ENCODE measurements at regions not wholly inside any gene's neighbourhood (a gene's known extent, or its start where the extent isn't known, plus 50 kb on each side); places are given as distances from the start of the nearest gene placed in this dataset.

DNA sequence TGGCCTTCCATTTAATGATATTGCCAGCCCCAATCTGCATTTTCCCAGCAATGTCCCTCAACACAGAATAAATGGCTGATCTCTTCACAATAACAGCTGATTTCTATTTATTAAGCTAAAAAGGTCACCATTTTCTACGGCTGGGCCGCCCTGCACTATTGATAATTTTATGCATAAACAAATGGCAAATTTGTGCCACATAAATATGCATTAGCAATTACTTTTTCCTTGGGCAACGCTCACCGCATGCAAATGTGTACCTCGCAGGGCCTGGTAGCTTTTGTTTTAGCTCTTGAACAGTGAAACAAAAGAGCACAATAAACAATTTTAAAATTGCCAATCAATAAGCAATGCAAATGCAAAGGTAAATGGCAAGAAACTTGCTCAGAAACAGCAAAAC, 331.9 kb upstream of the SOX5 start:
- DNase-seq (ENCODE audit: low spot score): no peak
- no peak overlapping the region for H3K27ac ChIP-seq
- CTCF ChIA-PET: interaction anchor here (0.7 kb wide), 1 partner anchor 88 kb away, joined by 3 read pairs; no protein-coding TSS in a partner anchor
- POLR2A ChIA-PET (ENCODE audit: low non-redundant PET): no interaction called here
- TF ChIP-seq CTCF (conservative IDR thresholded peaks at IDR 0.05; ENCODE audit: low read depth): no peak

DNA sequence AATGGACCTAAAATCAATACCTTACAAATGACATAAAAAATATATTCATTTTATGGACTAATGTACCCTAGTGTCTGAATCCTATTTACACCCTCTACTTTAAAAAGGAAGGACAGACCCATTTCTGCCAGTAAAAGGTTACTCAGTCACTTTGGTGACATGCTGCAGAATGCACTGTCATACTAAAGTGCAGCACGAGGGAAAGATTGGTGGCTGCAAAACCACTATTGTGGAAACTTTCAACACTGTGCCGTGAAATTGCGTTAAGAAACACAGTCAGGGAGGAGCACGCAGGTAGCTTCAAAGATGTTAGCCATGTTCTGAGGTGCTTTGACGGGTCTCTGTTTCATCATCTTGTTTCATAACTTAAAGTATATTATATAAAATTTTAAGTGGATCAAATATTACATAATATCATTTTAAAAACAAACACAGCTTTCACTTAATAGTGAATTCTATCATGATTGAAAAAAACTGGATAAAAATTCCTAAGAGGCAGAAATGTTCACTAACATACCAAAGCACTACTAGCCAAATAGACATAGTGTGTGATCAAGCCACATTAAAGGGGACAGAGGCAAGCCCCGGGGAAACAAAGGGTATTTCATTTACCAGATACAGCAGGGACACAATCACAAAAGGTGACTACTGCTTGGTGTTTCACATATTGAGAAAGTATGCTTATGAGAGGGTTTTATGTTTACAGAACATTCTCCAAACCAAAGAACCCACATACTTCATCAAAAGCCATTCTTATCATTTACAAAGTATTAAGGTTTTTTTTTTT, 330.8 kb upstream of the SOX5 start:
- POLR2A ChIA-PET (ENCODE audit: low non-redundant PET): no interaction called here
- H3K27ac ChIP-seq: no peak overlapping the region
- CTCF ChIA-PET: interaction anchor here (0.8 kb wide), 1 partner anchor 21 kb away, joined by 3 read pairs; no protein-coding TSS in a partner anchor
- no peak for TF ChIP-seq CTCF (conservative IDR thresholded peaks at IDR 0.05; ENCODE audit: low read depth)
- DNase-seq (ENCODE audit: low spot score): no peak

DNA sequence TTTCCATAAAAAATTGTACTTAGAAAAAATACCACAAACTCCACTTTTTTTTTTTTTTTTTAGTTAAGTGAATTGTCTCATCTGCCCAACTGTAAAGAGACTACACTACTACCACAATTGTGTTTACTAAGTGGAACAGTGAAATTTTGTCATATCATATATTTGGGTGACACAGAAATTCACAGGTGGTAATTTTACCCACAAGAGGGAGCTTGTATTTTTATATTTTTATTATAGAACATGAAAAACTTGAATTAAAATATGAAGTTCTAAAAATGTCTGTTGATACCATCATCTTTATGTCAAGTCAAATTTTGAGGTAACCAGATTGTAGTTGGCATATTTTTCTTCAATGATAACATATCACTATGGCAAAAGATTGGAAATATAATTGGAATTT, 329.4 kb upstream of the SOX5 start:
- no peak for TF ChIP-seq CTCF (conservative IDR thresholded peaks at IDR 0.05; ENCODE audit: low read depth)
- no peak for DNase-seq (ENCODE audit: low spot score)
- no peak overlapping the region for H3K27ac ChIP-seq
- ChIA-PET POLR2A (ENCODE audit: low non-redundant PET) (no interaction called here), CTCF (interaction anchor here (0.6 to 0.7 kb wide), 2 partner anchors 167 to 748 kb away, joined by 3 read pairs; no protein-coding TSS in a partner anchor)

- POLR2A ChIA-PET (ENCODE audit: low non-redundant PET): no interaction called here
- H3K27ac ChIP-seq: no peak overlapping the region
- TF ChIP-seq CTCF (conservative IDR thresholded peaks at IDR 0.05; ENCODE audit: low read depth): no peak
- CTCF ChIA-PET: no interaction called here
- DNase-seq (ENCODE audit: low spot score): no peak
These were observed 321.5 kb upstream of the SOX5 start for GRCh38 chr12:24270965-24271364.

GRCh38 chr12:24270464-24270863, 321.0 kb upstream of the SOX5 start:
- no peak for TF ChIP-seq CTCF (conservative IDR thresholded peaks at IDR 0.05; ENCODE audit: low read depth)
- POLR2A ChIA-PET (ENCODE audit: low non-redundant PET): no interaction called here
- CTCF ChIA-PET: no interaction called here

GRCh38 chr12:24268663-24269186, 319.3 kb upstream of the SOX5 start:
- no peak for TF ChIP-seq CTCF (conservative IDR thresholded peaks at IDR 0.05; ENCODE audit: low read depth)
- ChIA-PET CTCF (interaction anchor here (0.5 to 0.7 kb wide), 2 partner anchors 136 to 293 kb away, joined by 3 to 4 read pairs; no protein-coding TSS in a partner anchor), POLR2A (ENCODE audit: low non-redundant PET) (no interaction called here)
- H3K27ac ChIP-seq: no peak overlapping the region
- no peak for DNase-seq (ENCODE audit: low spot score)

More at GRCh38 chr12:24270464-24270863, 321.0 kb upstream of the SOX5 start:
- DNase-seq (ENCODE audit: low spot score): no peak
- no peak overlapping the region for H3K27ac ChIP-seq
